HG03196 (cell line): ENCODE measurements at regions not wholly inside any gene's neighbourhood (a gene's known extent, or its start where the extent isn't known, plus 50 kb on each side); places are given as distances from the start of the nearest gene placed in this dataset.
"Not testable (repeated sequence)": the region's sequence is repeated elsewhere in the genome, so short reads cannot be mapped to it uniquely, and the experiment has no call there.

Source experiments
- ATAC-seq: cut with Tn5 transposase; IDR thresholded peaks from one replicate; pipeline ENCODE4 v1.9.1; 2021; ENCODE audit not compliant: unreplicated experiment

DNA sequence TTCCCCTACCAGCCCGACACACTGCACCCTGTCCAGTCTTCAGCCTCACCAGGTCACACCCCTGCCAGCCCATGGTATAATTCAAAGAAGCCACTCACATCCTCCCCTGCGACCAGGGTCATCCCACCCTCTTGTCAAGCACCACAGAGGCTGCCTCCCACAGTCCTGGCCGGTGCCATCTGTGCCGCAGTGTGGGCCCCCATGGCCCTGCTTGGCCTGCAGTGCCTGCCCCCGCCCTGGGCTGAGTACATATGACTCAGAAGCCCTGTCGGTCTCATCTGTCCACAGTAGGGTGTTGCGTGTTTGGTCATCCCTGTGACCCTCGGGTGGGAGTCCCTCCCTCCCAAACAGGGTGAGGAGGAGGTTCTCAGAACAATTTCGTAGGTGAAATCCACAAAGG is 190.8 kb upstream of the AJAP1 start:
- no peak for ATAC-seq

- ATAC-seq, result no peak
Observed at GRCh38 chr1:4464478-4464877, 189.9 kb upstream of the AJAP1 start.

DNA sequence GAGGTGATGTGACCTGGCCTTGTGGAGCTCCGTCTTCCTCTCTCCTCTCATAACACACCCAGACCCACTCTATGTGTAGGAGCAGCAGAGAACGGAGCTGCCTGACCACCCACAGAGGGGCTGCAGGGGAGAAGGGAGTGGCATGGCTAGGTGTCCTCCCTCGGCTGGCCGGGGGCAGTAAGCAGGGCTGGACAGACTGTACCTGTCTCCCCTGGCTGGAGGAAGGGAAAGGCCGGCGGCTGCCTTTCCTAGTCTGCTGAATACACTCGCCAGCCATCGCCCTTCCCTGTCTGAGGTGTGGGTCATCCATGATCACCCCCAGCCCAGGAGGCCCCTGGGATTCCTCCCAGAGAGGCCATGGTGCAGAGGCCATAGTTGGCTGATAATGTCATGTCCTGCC is 187.2 kb upstream of the AJAP1 start:
- no peak for ATAC-seq

DNA sequence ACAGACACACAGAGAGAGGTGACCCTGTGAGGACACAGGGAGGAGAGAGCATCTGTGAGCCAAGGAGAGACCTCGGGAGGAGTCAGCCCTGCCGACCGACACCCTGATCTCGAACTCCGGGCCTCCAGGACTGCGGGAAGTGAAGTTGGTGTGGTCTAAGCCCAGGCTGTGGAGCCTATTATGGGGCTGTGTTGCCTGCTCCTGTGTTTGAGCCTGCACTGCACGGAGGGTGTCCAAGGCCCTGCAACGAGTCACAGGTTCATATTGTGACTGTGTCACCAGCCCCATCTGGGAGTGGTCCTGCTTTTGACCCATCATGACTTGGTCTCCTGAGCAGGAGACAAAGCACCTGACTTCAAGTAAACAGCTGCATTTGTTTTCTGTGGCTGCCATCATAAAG is 186.0 kb upstream of the AJAP1 start:
- no peak for ATAC-seq

DNA sequence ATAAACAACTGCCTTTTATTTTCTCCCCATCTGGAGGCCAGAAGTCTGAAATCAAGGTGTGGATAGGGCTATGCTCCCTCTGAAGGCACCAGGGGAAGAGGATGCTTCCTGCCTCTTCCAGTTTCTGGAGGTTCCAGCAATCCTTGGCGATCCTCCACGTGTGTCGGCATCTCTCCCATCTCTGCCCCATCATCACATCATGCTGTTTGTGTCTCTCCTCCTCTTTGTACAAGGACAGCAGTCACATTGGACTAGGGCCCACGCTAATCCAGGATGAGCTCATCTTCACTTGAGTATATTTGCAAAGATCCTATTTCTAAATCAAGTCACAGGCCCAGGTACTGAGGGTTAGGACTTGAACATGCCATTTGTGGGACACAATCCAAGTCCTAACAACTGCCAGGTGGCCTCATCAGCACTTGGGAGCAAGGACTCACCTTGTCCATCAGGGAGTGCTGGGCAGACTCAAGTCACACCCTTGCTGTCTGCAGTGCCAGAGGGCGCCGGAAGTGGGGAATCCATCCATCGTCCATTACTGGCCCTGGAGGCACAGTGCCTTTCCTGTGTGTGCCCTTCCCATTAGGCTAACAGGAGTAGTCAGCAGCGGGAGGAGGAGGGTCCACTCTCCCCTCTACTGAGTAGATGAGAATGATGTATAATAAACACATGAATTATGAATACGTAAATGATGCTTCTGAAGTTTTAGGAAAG is 185.4 kb upstream of the AJAP1 start:
- ATAC-seq, result no peak

- no peak for ATAC-seq
Observed at GRCh38 chr1:4476394-4476793, 178.0 kb upstream of the AJAP1 start.

DNA sequence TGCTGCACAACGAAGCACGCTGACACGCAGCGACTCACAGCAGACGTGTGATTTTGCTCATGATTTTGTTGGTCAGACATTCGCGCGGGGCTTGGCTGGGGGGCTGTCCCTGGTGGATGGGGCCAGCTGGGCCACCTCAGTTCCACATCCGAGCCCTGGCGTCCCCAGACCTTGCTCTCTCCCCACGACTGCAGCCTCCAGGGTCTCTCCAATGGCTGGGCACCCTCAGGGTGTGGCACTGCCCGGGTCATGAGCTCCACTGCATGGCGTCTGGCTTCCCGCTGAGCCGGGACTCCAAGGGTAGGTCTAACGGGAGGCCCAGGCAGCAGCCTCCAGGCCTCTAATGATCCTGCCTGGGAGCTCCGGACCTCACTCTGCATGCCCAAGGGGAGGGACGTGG is 173.0 kb upstream of the AJAP1 start:
- ATAC-seq, result no peak

DNA sequence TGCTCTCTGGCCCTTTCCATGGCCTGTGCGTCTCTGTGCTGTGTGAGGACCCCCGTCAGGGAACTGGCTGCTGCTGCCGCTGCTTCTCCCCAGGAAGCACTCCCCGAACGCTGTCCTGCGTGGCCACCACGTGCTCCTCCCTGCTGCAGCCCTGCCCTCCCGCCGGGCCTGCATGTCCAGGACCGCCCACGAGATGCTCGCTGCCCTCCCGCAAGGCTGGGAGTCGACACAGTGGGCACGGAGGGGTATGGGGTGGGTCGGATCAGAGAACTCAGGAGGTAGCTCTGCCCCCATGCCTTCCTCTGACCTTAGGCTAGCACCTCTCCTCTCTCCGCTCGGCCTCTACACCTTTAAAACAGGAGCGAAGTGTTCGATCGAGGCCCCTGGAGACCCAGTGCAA is 171.9 kb upstream of the AJAP1 start:
- ATAC-seq, result no peak

GRCh38 chr1:4483021-4483625 is 171.3 kb upstream of the AJAP1 start:
- no peak for ATAC-seq

DNA sequence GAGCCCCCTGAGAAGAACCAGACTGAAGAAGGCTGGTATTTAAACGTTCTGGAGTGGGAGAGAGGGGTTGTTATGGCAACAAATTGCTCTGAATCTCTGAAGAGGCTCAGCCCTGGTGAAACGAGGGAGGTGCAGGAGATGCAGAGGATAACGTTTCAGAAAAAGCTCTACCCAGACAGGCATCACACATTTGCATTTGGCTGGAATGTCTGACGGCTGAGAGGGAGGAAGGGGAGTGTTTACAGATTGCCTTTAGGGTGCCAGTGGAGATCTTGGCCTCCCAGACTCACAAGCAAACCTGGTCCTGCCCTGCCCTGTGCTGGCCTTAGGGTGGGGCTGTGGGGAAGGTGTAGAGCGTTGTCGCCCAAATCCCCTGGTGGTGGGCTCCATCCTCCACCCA is 169.0 kb upstream of the AJAP1 start:
- ATAC-seq, result no peak

- ATAC-seq, result no peak
Observed at GRCh38 chr1:4485878-4486277, 168.5 kb upstream of the AJAP1 start.

- ATAC-seq, result no peak
Observed at GRCh38 chr1:4486408-4487120, 167.8 kb upstream of the AJAP1 start.

GRCh38 chr1:4488018-4488417 is 166.4 kb upstream of the AJAP1 start:
- ATAC-seq, result no peak

DNA sequence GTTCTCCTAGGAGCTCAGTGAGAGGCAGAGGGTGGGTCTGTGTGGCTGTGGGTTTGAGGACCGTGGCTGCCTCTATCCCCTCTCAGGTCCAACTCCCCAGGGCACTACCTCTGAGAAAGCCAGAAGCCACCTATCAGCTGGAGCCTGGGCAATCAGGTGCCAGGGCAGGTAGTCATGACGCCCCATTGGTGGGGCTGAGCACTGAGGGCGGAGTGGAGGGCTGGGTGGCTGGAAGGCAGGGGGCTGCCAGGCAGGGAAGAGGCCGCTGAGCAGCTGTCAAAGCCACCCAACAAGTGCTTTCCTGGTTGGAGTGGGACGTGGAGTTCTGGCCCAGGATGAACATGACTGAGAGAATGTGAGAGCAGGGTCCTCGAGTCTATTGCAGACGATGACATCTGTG is 164.9 kb upstream of the AJAP1 start:
- no peak for ATAC-seq

DNA sequence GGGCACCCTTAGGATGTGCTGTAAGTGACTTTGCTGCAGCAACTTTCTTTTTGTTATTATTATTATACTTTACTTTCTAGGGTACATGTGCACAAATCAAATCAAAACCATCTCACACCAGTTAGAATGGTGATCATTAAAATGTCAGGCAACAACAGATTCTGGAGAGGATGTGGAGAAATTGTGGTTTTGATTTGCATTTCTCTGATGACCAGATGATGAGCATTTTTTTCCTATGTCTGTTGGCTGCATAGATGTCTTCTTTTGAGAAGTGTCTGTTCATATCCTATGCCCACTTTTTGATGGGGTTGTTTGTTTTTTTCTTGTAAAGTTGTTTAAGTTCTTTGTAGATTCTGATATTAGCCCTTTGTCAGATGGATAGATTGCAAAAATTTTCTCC is 164.4 kb upstream of the AJAP1 start:
- not testable (repeated sequence) for ATAC-seq

DNA sequence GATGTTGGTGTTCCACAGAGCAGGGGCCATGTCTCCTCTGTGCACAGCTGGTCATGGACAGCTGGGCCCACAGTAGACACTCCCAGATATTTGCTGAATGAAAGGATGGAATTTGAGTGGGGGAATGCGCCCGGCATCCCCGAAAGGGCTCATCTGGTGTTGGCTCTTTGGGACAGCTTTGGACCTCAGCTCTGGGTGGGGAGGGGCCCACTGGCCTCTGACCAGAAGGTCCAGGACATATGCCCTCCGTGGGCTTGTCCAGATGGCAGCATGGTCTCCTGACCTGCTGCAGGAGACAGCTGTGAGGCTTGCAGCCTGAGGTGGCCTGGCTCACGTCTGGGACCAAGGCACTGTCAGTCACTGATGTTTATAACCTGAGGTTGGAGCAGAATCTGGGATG is 160.4 kb upstream of the AJAP1 start:
- no peak for ATAC-seq

DNA sequence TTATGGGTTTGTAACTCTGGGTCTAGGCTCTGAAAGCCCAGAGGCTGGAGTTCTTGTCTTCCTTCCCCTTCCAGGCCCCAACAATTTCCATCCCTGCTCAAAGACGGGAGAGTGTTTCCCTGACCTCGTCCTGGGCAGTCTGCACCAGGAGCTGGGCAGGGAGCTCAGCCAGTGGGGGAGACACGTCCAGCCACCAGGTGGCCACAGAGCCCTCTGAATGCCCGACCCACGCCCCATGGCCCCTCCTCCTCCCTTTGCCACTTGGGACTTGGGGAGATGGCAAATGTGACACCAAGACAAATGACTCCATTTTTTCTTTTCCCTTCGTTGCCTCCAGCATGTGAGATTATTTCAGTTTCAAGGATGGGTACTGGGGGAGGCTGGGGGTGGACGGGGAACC is 159.9 kb upstream of the AJAP1 start:
- no peak for ATAC-seq

- no peak for ATAC-seq
Observed at GRCh38 chr1:4495809-4496208, 158.6 kb upstream of the AJAP1 start.

DNA sequence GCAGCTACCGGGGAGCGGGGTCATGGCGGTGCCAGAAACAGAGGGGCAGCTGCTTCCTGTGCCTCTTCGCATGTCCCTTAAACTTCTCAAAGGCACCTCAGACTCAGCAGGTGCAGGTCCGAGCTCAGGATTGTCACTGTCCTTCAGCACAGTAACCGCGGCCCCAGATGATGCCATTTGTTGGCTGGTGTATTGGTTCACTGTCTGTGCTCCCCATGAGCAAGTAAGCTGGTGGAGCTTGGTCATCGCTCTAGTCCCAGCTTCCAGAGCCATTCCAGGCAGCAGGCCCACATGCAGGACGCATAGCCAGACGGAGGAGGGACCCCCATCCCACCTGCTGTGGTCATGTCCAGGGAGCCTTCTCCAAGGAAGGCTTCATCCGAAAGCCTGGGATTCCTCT is 154.0 kb upstream of the AJAP1 start:
- no peak for ATAC-seq

GRCh38 chr1:4506591-4506990 is 147.8 kb upstream of the AJAP1 start:
- ATAC-seq, result no peak

DNA sequence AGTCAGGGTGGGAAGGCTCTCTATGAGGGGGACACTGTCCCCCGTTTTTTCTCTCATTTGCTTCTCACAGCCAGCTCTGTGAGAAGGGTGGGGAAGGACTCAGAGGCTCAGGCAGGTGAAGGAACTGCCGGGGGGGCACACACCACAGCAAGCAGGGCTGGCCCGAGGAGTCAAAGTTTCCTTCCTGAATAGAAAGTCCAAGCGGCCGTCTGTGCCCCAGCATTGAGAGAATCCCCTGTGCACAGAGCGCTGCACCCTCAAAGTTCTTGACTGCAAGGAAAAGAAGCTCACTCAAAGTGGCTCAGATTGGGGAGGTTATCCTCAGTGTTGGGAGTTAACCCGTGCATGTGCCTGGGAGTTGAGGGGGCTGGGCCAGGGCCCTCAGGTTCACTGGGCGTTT is 145.2 kb upstream of the AJAP1 start:
- no peak for ATAC-seq

DNA sequence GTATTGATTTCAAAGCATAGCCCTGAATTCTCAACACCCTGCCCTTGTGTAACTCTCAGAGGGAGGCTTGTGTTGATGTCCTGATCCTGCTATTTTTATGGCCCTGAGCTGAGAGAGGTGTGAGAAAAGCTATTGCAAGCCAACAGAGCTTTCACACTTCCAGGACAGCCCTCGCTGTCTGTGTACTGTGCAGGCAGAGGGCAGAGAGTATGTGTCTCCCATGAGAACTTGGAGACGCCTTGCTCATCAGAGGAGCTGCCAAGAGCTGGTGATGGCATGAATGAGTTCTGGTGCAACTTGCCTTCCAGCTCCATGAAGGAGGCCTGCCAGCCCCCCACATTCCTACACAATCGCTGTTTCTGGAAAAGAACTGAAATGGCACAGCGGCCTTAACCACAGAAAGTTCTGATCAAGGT is 144.1 kb upstream of the AJAP1 start:
- ATAC-seq, result no peak
